GM12864 (cell line): ENCODE measurements at regions not wholly inside any gene's neighbourhood (a gene's known extent, or its start where the extent isn't known, plus 50 kb on each side); places are given as distances from the start of the nearest gene placed in this dataset.

ENCODE experiments used
- DNase-seq: peaks from one replicate; pipeline ENCODE4 v3.0.0-alpha.2; 2011; ENCODE audit warnings: low read depth
- H3K4me3 ChIP-seq: 2 replicates; pipeline ENCODE4 v1.5.1; 2011; ENCODE audit warnings: mild to moderate bottlenecking, low read depth, low read length, control low read depth
- TF ChIP-seq, protein P1 (sequence below): IDR thresholded peaks from 2 replicates; pipeline ENCODE4 v1.5.1; 2011; ENCODE audit warnings: low read depth, mild to moderate bottlenecking, moderate library complexity, low read length, control low read depth, inconsistent platforms; ENCODE audit errors: missing control alignments

DNA sequence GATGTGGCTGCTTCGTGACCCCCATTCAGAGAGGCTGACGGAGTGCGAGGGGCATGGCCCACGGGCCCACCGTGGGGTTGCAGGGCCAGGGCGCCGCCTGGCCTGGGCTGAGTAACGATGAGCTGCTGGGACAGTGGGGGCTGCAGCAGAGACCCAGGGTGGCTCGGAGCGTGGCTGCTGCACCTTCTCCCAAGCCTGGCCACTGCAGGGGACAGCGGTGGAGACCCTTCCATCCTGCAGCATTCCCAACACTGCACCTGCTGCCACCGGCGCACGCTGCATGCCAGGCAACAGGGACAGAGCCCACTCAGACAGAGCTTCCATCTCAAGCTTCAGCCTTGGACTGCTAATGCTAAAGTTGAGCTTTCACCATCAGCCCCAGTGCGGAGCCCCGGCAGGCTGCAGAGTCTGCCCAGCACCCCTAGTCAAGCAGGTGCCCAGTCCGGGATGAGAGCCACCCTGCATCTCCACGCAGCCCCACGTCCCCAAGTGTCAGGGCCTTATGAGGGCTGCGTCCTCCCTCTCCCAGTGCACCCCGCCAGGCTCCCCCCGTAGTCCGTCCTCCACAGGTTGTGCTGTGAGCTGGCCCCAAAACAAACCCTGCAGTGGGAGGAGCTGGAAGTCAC lies 89.4 kb upstream of the AFDN start:
- no peak overlapping the region for H3K4me3 ChIP-seq
- DNase-seq, result no peak
- TF ChIP-seq, protein P1, sequence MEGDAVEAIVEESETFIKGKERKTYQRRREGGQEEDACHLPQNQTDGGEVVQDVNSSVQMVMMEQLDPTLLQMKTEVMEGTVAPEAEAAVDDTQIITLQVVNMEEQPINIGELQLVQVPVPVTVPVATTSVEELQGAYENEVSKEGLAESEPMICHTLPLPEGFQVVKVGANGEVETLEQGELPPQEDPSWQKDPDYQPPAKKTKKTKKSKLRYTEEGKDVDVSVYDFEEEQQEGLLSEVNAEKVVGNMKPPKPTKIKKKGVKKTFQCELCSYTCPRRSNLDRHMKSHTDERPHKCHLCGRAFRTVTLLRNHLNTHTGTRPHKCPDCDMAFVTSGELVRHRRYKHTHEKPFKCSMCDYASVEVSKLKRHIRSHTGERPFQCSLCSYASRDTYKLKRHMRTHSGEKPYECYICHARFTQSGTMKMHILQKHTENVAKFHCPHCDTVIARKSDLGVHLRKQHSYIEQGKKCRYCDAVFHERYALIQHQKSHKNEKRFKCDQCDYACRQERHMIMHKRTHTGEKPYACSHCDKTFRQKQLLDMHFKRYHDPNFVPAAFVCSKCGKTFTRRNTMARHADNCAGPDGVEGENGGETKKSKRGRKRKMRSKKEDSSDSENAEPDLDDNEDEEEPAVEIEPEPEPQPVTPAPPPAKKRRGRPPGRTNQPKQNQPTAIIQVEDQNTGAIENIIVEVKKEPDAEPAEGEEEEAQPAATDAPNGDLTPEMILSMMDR, result no peak

DNA sequence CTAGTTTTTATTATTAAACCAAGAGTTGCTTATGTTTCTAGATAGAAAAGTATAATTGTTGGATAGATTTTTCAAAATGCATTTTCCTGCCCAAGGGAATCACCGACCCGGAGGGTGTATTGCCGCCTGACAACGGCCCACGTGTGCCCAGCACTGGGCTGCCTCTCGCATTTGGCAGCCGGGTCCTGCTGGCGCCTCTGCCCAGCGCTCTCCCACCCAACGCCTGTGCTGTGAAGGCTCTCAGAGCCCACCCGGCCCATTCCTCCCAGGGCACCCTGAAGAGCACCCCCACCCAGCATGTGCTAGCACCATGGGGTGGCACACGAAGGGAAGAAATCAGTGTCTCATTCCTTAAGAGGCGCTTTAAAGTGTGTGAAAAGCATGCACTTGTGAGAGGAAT lies 88.3 kb upstream of the AFDN start:
- no peak overlapping the region for H3K4me3 ChIP-seq
- no peak for DNase-seq
- TF ChIP-seq, protein P1, result no peak

DNA sequence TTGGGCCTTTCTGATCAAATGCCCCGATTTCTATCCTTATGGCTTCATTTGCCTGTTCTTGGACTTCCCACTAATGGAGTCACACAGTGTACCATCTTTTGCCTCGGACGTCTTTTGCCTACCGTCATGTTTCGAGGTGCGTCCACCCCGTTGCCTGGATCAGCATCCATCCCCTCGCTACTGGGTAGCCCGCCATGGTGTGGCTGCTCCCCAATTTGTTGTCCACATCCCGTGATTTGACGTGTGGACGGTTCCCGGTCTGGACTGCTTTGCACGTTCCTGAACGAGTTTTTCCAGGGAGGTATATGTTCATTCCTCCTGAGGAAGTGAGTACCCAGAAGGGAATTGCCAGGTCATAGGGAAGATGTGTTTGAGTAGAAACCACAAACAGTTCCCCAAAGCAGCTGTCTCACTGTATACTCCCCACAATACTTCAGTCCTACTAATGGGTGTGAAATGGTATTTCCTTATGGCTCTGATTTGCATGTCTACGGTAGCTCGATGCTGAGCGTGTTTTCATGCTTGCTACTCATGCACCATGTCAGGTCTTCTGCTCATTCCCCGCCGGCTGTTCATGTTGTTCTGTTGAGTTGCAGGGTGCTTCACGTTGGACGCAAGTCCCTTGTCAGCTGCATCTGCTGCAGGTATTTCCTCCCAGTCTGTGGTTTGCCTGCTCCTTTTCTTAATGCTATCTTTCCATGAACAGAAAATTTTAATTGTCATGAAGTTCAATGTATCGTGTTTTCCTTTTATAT lies 86.8 kb upstream of the AFDN start:
- no peak overlapping the region for H3K4me3 ChIP-seq
- TF ChIP-seq, protein P1, result no peak
- DNase-seq, result no peak

DNA sequence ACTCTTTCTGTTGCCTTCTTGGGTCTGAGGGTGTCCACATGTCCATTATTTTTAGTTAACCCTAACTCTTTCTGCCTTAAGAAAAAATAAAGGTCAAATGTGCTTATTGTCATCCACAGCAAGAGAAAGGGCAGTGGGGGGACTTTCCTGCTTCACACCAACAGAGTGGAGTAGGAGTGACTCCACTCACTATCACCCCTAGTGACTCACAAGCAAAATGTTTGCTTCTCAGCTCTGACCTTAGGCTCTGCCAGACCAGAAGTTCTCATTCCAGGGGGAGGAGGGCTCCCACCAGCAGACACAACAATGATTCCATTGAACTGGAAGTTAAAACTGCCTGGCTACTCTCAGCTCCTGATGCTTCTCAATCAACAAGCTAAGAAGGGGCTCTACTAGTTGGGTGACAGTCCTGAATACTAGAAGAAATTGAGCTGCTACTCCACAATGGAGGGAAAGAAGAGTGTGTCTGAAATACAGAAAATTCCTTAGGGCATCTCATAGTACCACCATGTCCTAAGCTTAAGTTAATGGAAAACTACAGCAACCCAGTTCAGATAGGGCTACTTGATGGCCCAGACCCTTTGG lies 83.9 kb upstream of the AFDN start:
- TF ChIP-seq, protein P1, result no peak
- DNase-seq, result no peak
- H3K4me3 ChIP-seq, result no peak overlapping the region

DNA sequence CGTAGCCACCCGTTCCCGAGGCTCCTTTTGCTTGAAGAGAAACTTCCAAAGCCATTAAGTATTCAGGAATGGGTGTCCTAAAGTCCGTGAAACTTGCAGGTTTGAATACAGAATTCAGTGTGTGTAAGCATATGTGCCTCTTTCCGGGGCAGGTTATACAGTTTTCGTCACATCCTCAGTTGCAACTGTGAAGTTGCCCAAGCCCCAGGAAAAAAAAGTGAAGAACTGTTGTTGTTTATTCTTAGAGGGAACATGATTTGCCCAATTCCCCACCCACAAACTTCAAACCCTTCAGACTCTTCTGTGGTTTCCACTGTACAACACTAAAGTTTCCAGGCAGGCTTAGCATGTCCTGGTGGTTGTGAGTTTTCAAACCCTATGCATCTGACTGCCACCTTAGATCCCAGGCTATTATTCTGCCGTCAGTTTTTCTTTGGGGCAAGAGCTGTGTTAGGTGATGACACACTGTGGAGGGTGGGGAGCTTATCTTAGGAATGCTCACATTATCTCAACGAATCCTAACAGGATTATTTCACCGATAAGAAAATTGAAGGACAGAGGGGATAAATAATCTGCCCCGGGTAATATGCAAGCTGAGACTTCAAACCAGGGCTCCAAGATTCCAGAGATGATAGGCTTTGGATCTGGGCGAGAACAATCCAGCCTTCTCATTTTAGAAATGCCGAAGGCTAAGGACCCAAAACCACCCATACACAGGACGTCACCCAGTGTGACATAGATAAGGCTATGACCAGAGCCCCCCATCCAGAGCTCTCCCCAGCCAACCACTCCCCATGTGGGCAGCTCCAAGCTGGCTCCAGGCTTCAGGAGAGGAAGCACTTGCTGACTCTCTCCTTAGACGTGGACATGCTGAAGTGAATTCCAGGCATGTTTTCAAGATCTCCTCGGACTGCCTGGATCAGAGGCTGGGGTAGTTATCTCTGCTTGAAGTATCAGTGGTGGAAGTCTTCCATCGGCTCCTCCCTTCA lies 81.7 kb upstream of the AFDN start:
- no peak for DNase-seq
- no peak overlapping the region for H3K4me3 ChIP-seq
- TF ChIP-seq, protein P1, result no peak

DNA sequence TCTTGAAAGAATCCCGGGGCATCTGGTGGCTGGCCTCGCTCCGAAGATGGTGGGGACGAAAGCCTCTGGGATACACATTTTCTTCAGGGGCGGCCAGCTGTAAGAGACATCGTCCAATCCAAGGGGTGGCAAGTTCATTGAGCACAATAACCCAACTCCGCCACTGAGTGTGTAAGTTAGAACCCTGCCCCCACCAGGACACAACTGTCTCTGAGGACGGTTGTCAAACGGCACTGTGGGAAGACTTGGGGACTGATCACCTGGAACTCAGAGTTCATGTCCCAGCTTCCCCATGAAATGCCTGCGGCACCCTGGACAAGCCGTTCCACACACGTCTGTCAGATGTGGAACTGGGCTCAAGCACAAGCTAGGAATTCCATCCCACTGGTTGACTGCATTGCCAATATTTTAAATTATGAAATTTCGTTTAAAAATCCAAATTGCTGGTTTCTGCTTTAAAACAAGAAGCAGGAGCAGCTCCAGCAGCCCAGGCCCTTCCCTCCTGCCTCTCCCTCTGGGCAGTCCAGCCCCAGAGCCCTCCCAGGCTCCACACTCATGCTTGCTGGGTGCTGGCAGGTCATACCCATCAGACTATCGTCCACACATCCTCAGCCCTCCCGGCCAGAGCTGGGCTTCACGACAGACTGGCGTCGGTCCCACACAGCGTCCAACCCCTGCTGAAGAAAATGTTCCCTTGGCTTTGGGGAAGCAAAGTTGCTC lies 80.9 kb upstream of the AFDN start:
- DNase-seq, result no peak
- TF ChIP-seq, protein P1, result no peak
- no peak overlapping the region for H3K4me3 ChIP-seq
